DOHH2 (cell line): ENCODE measurements at regions not wholly inside any gene's neighbourhood (a gene's known extent, or its start where the extent isn't known, plus 50 kb on each side); places are given as distances from the start of the nearest gene placed in this dataset.
"Not testable (repeated sequence)": the region's sequence is repeated elsewhere in the genome, so short reads cannot be mapped to it uniquely, and the experiment has no call there.

Experiments
- H3F3A ChIP-seq: fragments of 200-600 bp; sonication (generic), shearing (Covaris generic); 2 replicates; pipeline ENCODE4 v1.6.0; 2016; ENCODE audit warnings: antibody characterized with exemption, mild to moderate bottlenecking; ENCODE audit not compliant: control insufficient read depth, insufficient read depth
- H3K27ac ChIP-seq: fragments of 200-600 bp; sonication (generic); 2 replicates; pipeline ENCODE4 v1.5.1; 2014; ENCODE audit warnings: low read depth, mild to moderate bottlenecking, low read length, moderate library complexity
- H3K27me3 ChIP-seq: fragments of 200-600 bp; sonication (generic); 2 replicates; pipeline ENCODE4 v1.6.1; 2014; ENCODE audit warnings: mild to moderate bottlenecking, low read length, mixed read lengths; ENCODE audit not compliant: control insufficient read depth
- H3K36me3 ChIP-seq: fragments of 200-600 bp; sonication (generic); 2 replicates; pipeline ENCODE4 v1.6.1; 2014; ENCODE audit warnings: mild to moderate bottlenecking, low read length, moderate library complexity, mixed read lengths; ENCODE audit not compliant: control insufficient read depth
- H3K4me1 ChIP-seq: fragments of 200-600 bp; sonication (generic); 2 replicates; pipeline ENCODE4 v1.6.1; 2014; ENCODE audit warnings: mild to moderate bottlenecking, low read length, mixed read lengths; ENCODE audit not compliant: control insufficient read depth
- H3K4me2 ChIP-seq: fragments of 200-600 bp; sonication (generic); 2 replicates; pipeline ENCODE4 v1.6.0; 2014; ENCODE audit warnings: mild to moderate bottlenecking, low read length, moderate library complexity
- H3K4me3 ChIP-seq: fragments of 200-600 bp; sonication (generic); 2 replicates; pipeline ENCODE4 v1.5.1; 2014; ENCODE audit warnings: mild to moderate bottlenecking, low read length, mixed read lengths
- H3K79me2 ChIP-seq: fragments of 200-600 bp; sonication (generic); 2 replicates; pipeline ENCODE4 v1.6.1; 2014; ENCODE audit warnings: mild to moderate bottlenecking, low read length, mixed read lengths; ENCODE audit not compliant: control insufficient read depth
- H3K9me2 ChIP-seq: fragments of 200-600 bp; sonication (generic); replicated peaks from 2 replicates; pipeline ENCODE4 v1.6.1; 2014; ENCODE audit warnings: mild to moderate bottlenecking, low read length, mixed read lengths; ENCODE audit not compliant: control insufficient read depth
- H3K9me3 ChIP-seq: fragments of 200-600 bp; sonication (generic); 2 replicates; pipeline ENCODE4 v1.6.1; 2014; ENCODE audit warnings: antibody characterized with exemption, low read length, mixed read lengths; ENCODE audit not compliant: control insufficient read depth, insufficient read depth
- H4K20me1 ChIP-seq: fragments of 200-600 bp; sonication (generic); 2 replicates; pipeline ENCODE4 v1.6.0; 2014; ENCODE audit warnings: low read depth, mild to moderate bottlenecking, antibody characterized with exemption, low read length, moderate library complexity; ENCODE audit not compliant: control insufficient read depth, insufficient read depth
- CTCF ChIP-seq: fragments of 200-600 bp; sonication (generic); IDR thresholded peaks from one replicate; pipeline ENCODE4 v1.5.1; 2014; ENCODE audit warnings: antibody characterized with exemption, mild to moderate bottlenecking, low read depth, low read length; ENCODE audit not compliant: poor library complexity, severe bottlenecking
- EZH2phosphoT487 ChIP-seq: fragments of 200-600 bp; sonication (generic); IDR thresholded peaks from 2 replicates; pipeline ENCODE4 v1.6.1; 2017; ENCODE audit warnings: borderline replicate concordance, mild to moderate bottlenecking, antibody characterized with exemption, low read length, moderate library complexity, mixed read lengths

GRCh38 chrX:30008031-30008430 is 207.3 kb upstream of the MAGEB2 start:
- no peaks in the 10 kb centered on the region for H3K79me2 ChIP-seq
- no peaks in the 10 kb centered on the region for H3K36me3 ChIP-seq
- H3K4me2 ChIP-seq = no peak overlapping the region
- H3F3A ChIP-seq = no peaks in the 10 kb centered on the region
- H3K27me3 ChIP-seq = no peaks in the 10 kb centered on the region
- H4K20me1 ChIP-seq = no peaks in the 10 kb centered on the region
- no peak overlapping the region for H3K4me3 ChIP-seq
- H3K9me2 ChIP-seq = no peaks in the 10 kb centered on the region
- no peaks in the 10 kb centered on the region for H3K9me3 ChIP-seq
- TF ChIP-seq EZH2phosphoT487 (no peak), CTCF (no peak)
- no peak overlapping the region for H3K27ac ChIP-seq
- no peaks in the 10 kb centered on the region for H3K4me1 ChIP-seq

GRCh38 chrX:30010471-30010870 is 204.9 kb upstream of the MAGEB2 start:
- no peaks in the 10 kb centered on the region for H3F3A ChIP-seq
- H3K27me3 ChIP-seq = no peaks in the 10 kb centered on the region
- no peaks in the 10 kb centered on the region for H3K4me1 ChIP-seq
- no peak overlapping the region for H3K4me2 ChIP-seq
- no peaks in the 10 kb centered on the region for H3K9me3 ChIP-seq
- no peaks in the 10 kb centered on the region for H3K79me2 ChIP-seq
- H3K27ac ChIP-seq = no peak overlapping the region
- H3K36me3 ChIP-seq = no peaks in the 10 kb centered on the region
- TF ChIP-seq CTCF (no peak), EZH2phosphoT487 (no peak)
- no peaks in the 10 kb centered on the region for H3K9me2 ChIP-seq
- no peaks in the 10 kb centered on the region for H4K20me1 ChIP-seq
- no peak overlapping the region for H3K4me3 ChIP-seq

- Histone ChIP-seq H3K9me3 (no peaks in the 10 kb centered on the region), H3K4me2 (no peak overlapping the region), H3K9me2 (no peaks in the 10 kb centered on the region), H3K36me3 (no peaks in the 10 kb centered on the region), H3F3A (no peaks in the 10 kb centered on the region), H3K27ac (no peak overlapping the region), H3K4me3 (no peak overlapping the region), H3K79me2 (no peaks in the 10 kb centered on the region), H3K4me1 (no peaks in the 10 kb centered on the region), H4K20me1 (no peaks in the 10 kb centered on the region), H3K27me3 (no peaks in the 10 kb centered on the region)
- TF ChIP-seq EZH2phosphoT487 (no peak), CTCF (no peak)
Observed at GRCh38 chrX:30015440-30015839, 199.9 kb upstream of the MAGEB2 start.

- Histone ChIP-seq H3K79me2 (no peaks in the 10 kb centered on the region), H3K4me1 (no peaks in the 10 kb centered on the region), H3K27me3 (no peaks in the 10 kb centered on the region), H3K4me3 (no peak overlapping the region), H3K4me2 (no peak overlapping the region), H3K27ac (no peak overlapping the region), H3F3A (no peaks in the 10 kb centered on the region), H3K9me3 (no peaks in the 10 kb centered on the region), H3K36me3 (no peaks in the 10 kb centered on the region), H3K9me2 (no peaks in the 10 kb centered on the region), H4K20me1 (no peaks in the 10 kb centered on the region)
- TF ChIP-seq CTCF (no peak), EZH2phosphoT487 (no peak)
Observed at GRCh38 chrX:30027636-30028035, 187.7 kb upstream of the MAGEB2 start.

- H3F3A ChIP-seq, H3K79me2 ChIP-seq, H3K4me2 ChIP-seq, H3K27ac ChIP-seq, H3K4me3 ChIP-seq, H3K9me3 ChIP-seq, H3K9me2 ChIP-seq, H3K27me3 ChIP-seq, H3K36me3 ChIP-seq, H4K20me1 ChIP-seq, H3K4me1 ChIP-seq: not testable (repeated sequence)
Observed at GRCh38 chrX:30036406-30036805, 179.0 kb upstream of the MAGEB2 start.
